Subcutaneous abdominal adipose tissue (tissue), 5 donors: ENCODE measurements at regions not wholly inside any gene's neighbourhood (a gene's known extent, or its start where the extent isn't known, plus 50 kb on each side); places are given as distances from the start of the nearest gene placed in this dataset.

Experiments used
- H3K27ac ChIP-seq: one replicate; pipeline ENCODE4 v1.7.0; 2013; ENCODE audit warnings: low read depth, mild to moderate bottlenecking, inconsistent platforms, low read length, moderate library complexity
- H3K27me3 ChIP-seq, 5 donors: one replicate each; pipeline ENCODE4 v1.7.0; 2013; ENCODE audit warnings: low read length in 5 of 5, inconsistent platforms in 1 of 5; ENCODE audit not compliant: control insufficient read depth in 5 of 5, insufficient read depth in 4 of 5
- H3K36me3 ChIP-seq, 5 donors: one replicate each; pipeline ENCODE4 v1.7.0; 2013; ENCODE audit warnings: low read length in 5 of 5; ENCODE audit not compliant: control insufficient read depth in 5 of 5, insufficient read depth in 5 of 5
- H3K4me1 ChIP-seq, 5 donors: one replicate each; pipeline ENCODE4 v1.7.0; 2013; ENCODE audit warnings: low read length in 5 of 5, mild to moderate bottlenecking in 3 of 5, moderate library complexity in 1 of 5; ENCODE audit not compliant: control insufficient read depth in 5 of 5, insufficient read depth in 5 of 5
- H3K4me3 ChIP-seq, 5 donors: one replicate each; pipeline ENCODE4 v1.7.0; 2013; ENCODE audit warnings: low read length in 5 of 5, low read depth in 1 of 5
- H3K9ac ChIP-seq, 5 donors: one replicate each; pipeline ENCODE4 v1.7.0; 2013; ENCODE audit warnings: low read length in 5 of 5, mild to moderate bottlenecking in 4 of 5, moderate library complexity in 3 of 5
- H3K9me3 ChIP-seq, 5 donors: one replicate each; pipeline ENCODE4 v1.7.0; 2013; ENCODE audit warnings: low read length in 5 of 5; ENCODE audit not compliant: control insufficient read depth in 5 of 5
- donor health status: healthy.
- donor health status: healthy.
- donor health status: healthy.
- donor health status: healthy.
- donor health status: healthy.

DNA sequence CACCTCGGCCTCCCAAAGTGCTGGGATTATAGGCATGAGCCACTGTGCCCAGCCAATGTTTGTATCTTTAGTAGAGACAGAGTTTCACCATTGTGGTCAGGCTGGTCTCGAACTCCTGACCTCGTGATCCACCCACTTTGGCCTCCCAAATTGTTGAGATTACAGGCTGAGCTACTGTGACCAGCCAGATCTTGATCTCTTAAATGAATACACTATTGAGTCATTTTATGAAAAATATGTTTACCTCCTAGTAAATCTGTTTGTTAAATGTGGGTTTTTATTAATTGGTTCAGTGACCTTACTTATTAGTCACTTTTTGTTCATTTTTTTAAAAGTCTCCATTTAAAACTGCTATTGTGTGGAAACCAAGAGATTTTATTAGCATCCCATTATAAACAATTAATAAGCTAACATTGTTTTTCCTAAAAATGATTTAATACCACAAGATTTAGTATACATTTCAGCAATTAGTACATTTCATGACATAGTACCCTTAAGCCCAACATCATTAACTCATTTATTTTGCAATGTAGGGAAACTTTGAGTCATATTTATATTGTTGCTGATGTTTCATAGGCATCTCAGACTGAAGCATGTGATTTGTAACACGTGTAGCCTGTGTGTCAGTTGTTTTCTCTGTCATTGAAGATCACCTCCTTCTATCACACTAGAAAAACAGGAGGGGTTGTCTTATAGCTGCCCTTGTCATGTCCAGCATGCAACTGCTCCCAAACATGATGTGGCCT, 261.2 kb downstream of the TAF11L14 start:
- Histone ChIP-seq H3K4me3 (no peak overlapping the region), H3K9ac (no peak overlapping the region), H3K36me3 (no peaks in the 10 kb centered on the region), H3K27ac (no peak overlapping the region), H3K9me3 (no peaks in the 10 kb centered on the region), H3K27me3 (no peaks in the 10 kb centered on the region), H3K4me1 (peaks cover 0 to 4% (median 0%) of the 10 kb centered on the region in 5 donors)

DNA sequence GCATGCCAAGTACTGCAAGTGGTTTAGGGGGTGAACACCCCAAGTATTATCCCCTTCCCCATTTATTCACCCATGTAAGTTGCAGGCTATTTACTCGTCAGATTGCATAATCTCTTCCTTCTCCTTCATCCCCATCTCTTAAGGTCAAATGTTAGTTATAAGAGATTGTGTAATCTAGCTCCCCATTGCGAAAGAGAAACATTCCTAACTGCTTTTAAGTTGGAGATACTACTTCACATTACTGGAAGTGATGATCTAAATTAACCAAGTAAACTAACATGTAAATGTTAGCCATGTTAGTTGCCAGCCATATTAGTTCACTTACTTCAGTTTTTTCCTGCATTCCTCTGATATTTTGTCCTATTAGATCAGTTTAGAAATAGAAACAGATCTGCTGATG, 262.3 kb downstream of the TAF11L14 start:
- Histone ChIP-seq H3K4me3 (no peak overlapping the region), H3K27ac (no peak overlapping the region), H3K36me3 (no peaks in the 10 kb centered on the region), H3K9ac (peak overlapping the region in 1 of 5 donors; percentile 4), H3K4me1 (peaks cover 0 to 4% (median 0%) of the 10 kb centered on the region in 5 donors), H3K9me3 (no peaks in the 10 kb centered on the region), H3K27me3 (no peaks in the 10 kb centered on the region)

DNA sequence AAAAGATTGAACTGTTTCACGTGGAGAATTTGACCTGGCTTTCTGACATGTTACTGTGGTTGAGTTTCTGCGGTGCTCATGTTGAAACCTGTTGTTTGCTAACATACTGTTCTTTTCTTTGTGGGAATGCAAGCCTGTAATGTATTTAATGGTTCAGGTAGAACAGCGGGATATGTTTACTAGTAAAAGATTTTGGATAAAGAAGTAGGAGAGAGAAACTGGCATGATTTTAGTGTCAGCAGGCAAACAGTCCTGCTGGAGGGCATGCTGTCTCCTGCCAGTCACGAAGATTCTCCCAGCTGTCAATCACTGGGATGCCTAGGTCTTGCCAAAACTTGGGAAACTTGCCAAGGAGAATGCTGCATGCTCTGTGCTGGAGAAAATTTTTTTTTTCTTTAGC, 263.5 kb downstream of the TAF11L14 start:
- Histone ChIP-seq H3K27me3 (no peaks in the 10 kb centered on the region), H3K36me3 (no peaks in the 10 kb centered on the region), H3K9me3 (no peaks in the 10 kb centered on the region), H3K9ac (no peak overlapping the region), H3K4me1 (peaks cover 0 to 4% (median 0%) of the 10 kb centered on the region in 5 donors), H3K27ac (no peak overlapping the region), H3K4me3 (no peak overlapping the region)

GRCh38 chr5:17898766-17899165, 264.5 kb downstream of the TAF11L14 start:
- H3K9ac ChIP-seq, result no peak overlapping the region
- H3K27ac ChIP-seq, result no peak overlapping the region
- no peaks in the 10 kb centered on the region for H3K27me3 ChIP-seq
- no peaks in the 10 kb centered on the region for H3K36me3 ChIP-seq
- H3K4me3 ChIP-seq, result no peak overlapping the region
- H3K9me3 ChIP-seq, result no peaks in the 10 kb centered on the region
- H3K4me1 ChIP-seq, result peaks cover 0 to 4% (median 0%) of the 10 kb centered on the region in 5 donors

DNA sequence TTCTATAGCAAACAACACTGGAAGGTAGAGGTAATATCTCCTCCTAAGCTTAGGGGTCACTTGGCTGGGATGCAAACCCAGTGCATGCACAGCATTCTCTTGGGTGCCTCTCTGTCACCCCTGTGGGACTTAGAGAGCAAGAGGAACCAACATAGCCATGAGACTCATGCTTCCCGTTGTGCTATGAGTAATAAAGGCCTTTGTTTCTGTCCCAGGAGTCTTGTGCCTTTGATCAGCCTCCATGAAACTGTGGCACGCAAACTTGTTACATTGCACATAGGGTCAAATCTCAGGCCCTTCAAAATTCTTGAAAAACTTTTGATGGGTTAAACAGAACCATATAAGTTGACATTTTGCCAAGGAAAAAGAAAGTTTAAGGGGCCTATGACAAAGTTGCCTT, 272.8 kb downstream of the TAF11L14 start:
- peaks cover 0 to 3% (median 0%) of the 10 kb centered on the region in 5 donors for H3K9me3 ChIP-seq
- H3K4me3 ChIP-seq, result no peak overlapping the region
- H3K36me3 ChIP-seq, result no peaks in the 10 kb centered on the region
- no peak overlapping the region for H3K27ac ChIP-seq
- H3K27me3 ChIP-seq, result no peaks in the 10 kb centered on the region
- H3K9ac ChIP-seq, result no peak overlapping the region
- H3K4me1 ChIP-seq, result no peaks in the 10 kb centered on the region

GRCh38 chr5:17910318-17910717, 276.1 kb downstream of the TAF11L14 start:
- no peak overlapping the region for H3K9ac ChIP-seq
- no peaks in the 10 kb centered on the region for H3K27me3 ChIP-seq
- no peaks in the 10 kb centered on the region for H3K36me3 ChIP-seq
- H3K9me3 ChIP-seq, result no peaks in the 10 kb centered on the region
- no peak overlapping the region for H3K4me3 ChIP-seq
- no peaks in the 10 kb centered on the region for H3K4me1 ChIP-seq
- no peak overlapping the region for H3K27ac ChIP-seq

DNA sequence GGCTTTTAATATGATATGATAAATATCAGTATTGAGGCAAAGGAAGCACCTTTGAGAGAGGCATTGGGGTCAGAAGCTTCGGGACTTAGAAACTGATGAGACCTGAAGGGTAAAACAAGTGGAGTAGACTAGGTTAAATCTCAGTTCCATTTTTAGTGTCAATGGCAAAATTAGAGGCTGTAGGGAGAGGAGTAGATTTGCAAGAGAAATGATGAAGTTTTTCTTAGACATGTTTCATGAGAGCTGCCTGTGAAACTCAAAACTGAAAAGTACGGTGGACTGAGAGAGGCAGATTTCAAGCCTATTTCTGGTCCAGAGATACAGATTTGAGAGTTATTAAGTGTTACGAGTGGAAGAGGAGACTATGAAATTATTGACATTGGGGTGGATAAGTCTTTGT, 278.5 kb downstream of the TAF11L14 start:
- Histone ChIP-seq H3K27ac (no peak overlapping the region), H3K9ac (no peak overlapping the region), H3K27me3 (no peaks in the 10 kb centered on the region), H3K4me3 (no peak overlapping the region), H3K9me3 (no peaks in the 10 kb centered on the region), H3K36me3 (no peaks in the 10 kb centered on the region), H3K4me1 (no peaks in the 10 kb centered on the region)

DNA sequence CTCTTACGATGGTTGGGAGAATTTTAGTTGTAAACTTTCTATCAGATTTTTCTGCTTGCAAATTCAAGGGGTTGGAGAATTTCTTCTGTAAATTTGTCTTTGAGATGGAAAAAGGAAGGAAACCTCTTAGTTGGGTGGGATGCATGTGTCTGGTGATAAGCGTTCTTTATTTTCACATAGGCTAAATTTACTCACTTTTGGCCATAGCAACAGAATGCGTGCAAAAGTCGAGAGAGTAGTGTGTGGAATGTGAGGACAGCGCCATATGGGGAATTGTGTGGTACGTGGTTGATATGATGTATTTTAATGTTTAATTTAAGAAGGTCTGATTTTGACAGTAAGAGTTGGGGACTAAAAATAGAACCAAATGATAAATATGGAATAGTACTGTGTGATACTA, 282.2 kb downstream of the TAF11L14 start:
- no peak overlapping the region for H3K27ac ChIP-seq
- H3K36me3 ChIP-seq, result no peaks in the 10 kb centered on the region
- no peaks in the 10 kb centered on the region for H3K27me3 ChIP-seq
- H3K4me1 ChIP-seq, result no peaks in the 10 kb centered on the region
- no peak overlapping the region for H3K9ac ChIP-seq
- no peaks in the 10 kb centered on the region for H3K9me3 ChIP-seq
- H3K4me3 ChIP-seq, result no peak overlapping the region

DNA sequence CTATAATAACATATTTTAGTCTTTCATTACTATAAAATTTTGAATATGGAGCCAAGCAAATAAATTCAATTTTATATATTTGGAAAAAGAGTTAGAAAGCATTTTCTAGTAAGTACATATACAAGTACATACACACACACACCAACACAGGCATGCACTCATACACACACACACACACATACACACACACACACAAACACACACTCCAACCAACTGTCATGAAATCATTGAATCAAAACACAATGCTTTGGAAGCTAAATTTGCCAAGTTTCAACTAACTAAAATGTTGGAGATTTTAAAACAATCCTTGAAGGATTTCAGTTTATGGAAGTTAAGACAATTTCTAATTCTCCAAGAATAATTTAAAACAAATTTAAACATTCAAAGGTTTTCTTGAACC, 283.2 kb downstream of the TAF11L14 start:
- Histone ChIP-seq H3K4me1 (no peaks in the 10 kb centered on the region), H3K9ac (no peak overlapping the region), H3K4me3 (no peak overlapping the region), H3K9me3 (no peaks in the 10 kb centered on the region), H3K36me3 (no peaks in the 10 kb centered on the region), H3K27me3 (no peaks in the 10 kb centered on the region), H3K27ac (no peak overlapping the region)

DNA sequence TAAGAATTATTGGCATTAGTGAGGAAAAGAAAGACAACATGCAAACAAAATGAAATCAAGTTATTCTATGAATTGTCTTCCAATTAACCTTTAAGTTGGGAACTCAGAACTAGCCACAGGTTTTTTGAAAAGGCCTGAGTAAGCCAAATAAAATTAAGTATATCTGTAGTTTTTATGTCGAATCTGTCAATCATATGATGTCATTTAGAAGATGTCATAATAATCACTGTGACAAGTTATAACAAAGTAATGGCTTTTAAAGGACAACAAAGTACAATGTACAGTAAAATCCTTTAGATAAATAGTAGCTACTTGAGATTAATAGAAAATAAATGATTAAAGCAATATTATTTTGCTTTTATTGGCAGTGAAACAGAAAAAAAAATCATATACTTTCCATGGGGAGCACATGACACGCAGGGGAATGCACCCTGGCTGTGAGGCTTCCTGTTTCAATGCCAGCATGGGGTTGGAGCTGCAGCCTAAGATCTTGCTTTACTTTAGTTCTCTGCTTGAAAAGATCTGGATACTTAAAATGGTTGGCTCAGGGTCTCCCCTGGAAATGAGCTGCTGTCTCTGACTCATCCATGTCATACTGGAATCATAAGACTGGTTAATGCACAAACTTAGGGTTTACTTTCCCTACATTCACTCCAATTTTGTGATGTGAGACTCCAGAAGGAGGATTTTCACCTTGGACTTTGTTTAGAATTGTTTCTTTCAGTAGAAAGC, 284.3 kb downstream of the TAF11L14 start:
- Histone ChIP-seq H3K36me3 (no peaks in the 10 kb centered on the region), H3K9me3 (no peaks in the 10 kb centered on the region), H3K9ac (no peak overlapping the region), H3K4me3 (no peak overlapping the region), H3K27me3 (no peaks in the 10 kb centered on the region), H3K4me1 (no peaks in the 10 kb centered on the region), H3K27ac (no peak overlapping the region)
